HCT116 (cell line): ENCODE measurements at regions not wholly inside any gene's neighbourhood (a gene's known extent, or its start where the extent isn't known, plus 50 kb on each side); places are given as distances from the start of the nearest gene placed in this dataset.

Experiments
- CTCF ChIP-seq, 3 experiments: fragments of 200-600 bp in 1 of 3; sonication (generic) in 1 of 3; IDR thresholded peaks in 2 of 3; conservative IDR thresholded peaks in 1 of 3; 2 replicates each; pipeline ENCODE4 v1.5.1; 2012 to 2017; ENCODE audit warnings: low read depth in 2 of 3, low read length in 2 of 3, antibody characterized with exemption in 1 of 3, borderline replicate concordance in 1 of 3, control low read depth in 1 of 3, mild to moderate bottlenecking in 1 of 3, mixed read lengths in 1 of 3, mixed run types in 1 of 3, moderate library complexity in 1 of 3; ENCODE audit not compliant: insufficient read depth in 1 of 3
- EGR1 ChIP-seq: IDR thresholded peaks from 2 replicates; pipeline ENCODE4 v1.6.1; 2012; ENCODE audit warnings: low read depth
- MAX ChIP-seq: IDR thresholded peaks from 2 replicates; pipeline ENCODE4 v1.6.1; 2012
- POLR2A ChIP-seq: IDR thresholded peaks from 2 replicates; pipeline ENCODE4 v1.7.0; 2011; ENCODE audit warnings: borderline replicate concordance; ENCODE audit not compliant: insufficient read depth, insufficient read length; ENCODE audit errors: extremely low read depth
- ZNF274 ChIP-seq: fragments of 200-500 bp; sonication (Bioruptor generic); IDR thresholded peaks from 2 replicates; pipeline ENCODE4 v1.6.1; 2014; ENCODE audit warnings: mild to moderate bottlenecking, low read depth, low read length, inconsistent platforms

GRCh38 chr5:116961021-116961420, 386.4 kb upstream of the SEMA6A start:
- TF ChIP-seq MAX (no peak), CTCF (IDR thresholded peaks at IDR 0.05 in 2 of 3, conservative IDR thresholded peaks at IDR 0.05 in 1 of 3; ENCODE audit: borderline replicate concordance in 1 of 3, insufficient read depth in 1 of 3, low read depth in 2 of 3, low read length in 2 of 3) (no peak), ZNF274 (no peak), EGR1 (no peak), POLR2A (no peak)
